Central memory CD8-positive, alpha-beta T cell (primary cell): ENCODE measurements at regions not wholly inside any gene's neighbourhood (a gene's known extent, or its start where the extent isn't known, plus 50 kb on each side); places are given as distances from the start of the nearest gene placed in this dataset.
"Not testable (repeated sequence)": the region's sequence is repeated elsewhere in the genome, so short reads cannot be mapped to it uniquely, and the experiment has no call there.

Source experiments
- ATAC-seq: fragments of 150-1000 bp; cut with Tn5 transposase; replicated peaks from 2 replicates; pipeline ENCODE4 v1.10.0; 2022; ENCODE audit warnings: mild to moderate bottlenecking, moderate FRiP score, moderate number of reproducible peaks; ENCODE audit not compliant: poor library complexity, severe bottlenecking; ENCODE audit errors: extremely low read depth
- DNase-seq, 2 donors: peaks; one replicate each; pipeline ENCODE4 v3.0.0; 2021; ENCODE audit warnings: low spot score in 2 of 2
- H3K27ac Mint-ChIP-seq: one replicate; pipeline ENCODE4 v1.8.0; 2022; ENCODE audit warnings: low read depth, mild to moderate bottlenecking, moderate library complexity, mixed read lengths
- H3K27me3 Mint-ChIP-seq: one replicate; pipeline ENCODE4 v1.8.0; 2022; ENCODE audit warnings: mixed read lengths
- H3K36me3 Mint-ChIP-seq: one replicate; pipeline ENCODE4 v1.8.0; 2022; ENCODE audit warnings: mild to moderate bottlenecking, moderate library complexity, mixed read lengths; ENCODE audit not compliant: insufficient read depth
- H3K4me1 Mint-ChIP-seq: one replicate; pipeline ENCODE4 v1.8.0; 2022; ENCODE audit warnings: mixed read lengths
- H3K4me3 Mint-ChIP-seq: one replicate; pipeline ENCODE4 v1.8.0; 2022; ENCODE audit warnings: mild to moderate bottlenecking, moderate library complexity, mixed read lengths
- H3K9me3 Mint-ChIP-seq: one replicate; pipeline ENCODE4 v1.8.0; 2022; ENCODE audit warnings: mixed read lengths

DNA sequence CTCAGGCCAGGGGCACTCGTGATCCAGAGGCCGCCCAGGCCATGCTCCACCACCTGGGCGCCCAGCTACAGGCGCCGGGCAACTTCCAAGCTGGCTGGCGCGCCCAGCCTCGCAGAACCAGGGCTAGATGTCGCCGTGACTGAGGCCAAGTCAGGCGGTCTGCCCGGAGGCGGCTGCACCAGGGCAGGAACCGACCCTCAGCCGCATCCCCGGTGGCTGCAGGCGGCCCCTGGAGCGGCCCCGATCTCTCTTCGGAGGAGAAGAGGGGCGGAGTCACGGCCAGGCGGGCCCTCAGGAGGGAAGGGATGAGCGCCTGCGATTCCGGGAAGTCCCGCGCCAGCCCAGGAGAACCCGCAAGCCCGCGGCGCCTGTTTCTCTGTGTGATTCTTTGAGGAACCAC lies 63.2 kb upstream of the GPR39 start:
- H3K4me3 Mint-ChIP-seq, H3K4me1 Mint-ChIP-seq, DNase-seq, ATAC-seq, H3K27me3 Mint-ChIP-seq, H3K9me3 Mint-ChIP-seq, H3K36me3 Mint-ChIP-seq, H3K27ac Mint-ChIP-seq: not testable (repeated sequence)

- not testable (repeated sequence) for H3K27ac Mint-ChIP-seq, DNase-seq, H3K36me3 Mint-ChIP-seq, H3K4me3 Mint-ChIP-seq, ATAC-seq, H3K27me3 Mint-ChIP-seq, H3K4me1 Mint-ChIP-seq
- peaks cover 21% of the 10 kb centered on the region for H3K9me3 Mint-ChIP-seq
Measured at GRCh38 chr2:132360964-132361363, 55.6 kb upstream of the GPR39 start.

GRCh38 chr2:132361498-132361897 lies 55.1 kb upstream of the GPR39 start:
- not testable (repeated sequence) for H3K4me1 Mint-ChIP-seq, H3K27me3 Mint-ChIP-seq, H3K4me3 Mint-ChIP-seq, DNase-seq, ATAC-seq, H3K27ac Mint-ChIP-seq, H3K36me3 Mint-ChIP-seq
- H3K9me3 Mint-ChIP-seq = peaks cover 24% of the 10 kb centered on the region

GRCh38 chr2:132363352-132363751 lies 53.3 kb upstream of the GPR39 start:
- not testable (repeated sequence) for H3K4me3 Mint-ChIP-seq, H3K27me3 Mint-ChIP-seq, ATAC-seq, H3K36me3 Mint-ChIP-seq, H3K27ac Mint-ChIP-seq, H3K4me1 Mint-ChIP-seq, DNase-seq
- H3K9me3 Mint-ChIP-seq = peaks cover 24% of the 10 kb centered on the region

DNA sequence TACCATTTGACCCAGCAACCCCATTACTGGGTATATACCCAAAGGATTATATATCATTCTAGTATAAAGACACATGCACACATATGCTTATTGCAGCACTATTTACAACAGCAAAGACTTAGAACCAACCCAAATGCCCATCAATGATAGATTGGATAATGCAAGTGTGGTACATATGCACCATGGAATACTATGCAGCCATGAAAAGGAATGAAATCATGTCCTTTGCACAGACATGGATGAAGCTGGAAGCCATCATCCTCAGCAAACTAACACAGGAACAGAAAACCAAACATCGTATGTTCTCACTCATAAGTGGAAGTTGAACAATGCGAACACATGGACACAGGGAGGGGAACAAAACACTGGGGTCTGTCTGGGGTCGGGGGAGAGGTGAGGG lies 50.6 kb upstream of the GPR39 start:
- DNase-seq, H3K4me1 Mint-ChIP-seq, ATAC-seq, H3K4me3 Mint-ChIP-seq, H3K27ac Mint-ChIP-seq, H3K36me3 Mint-ChIP-seq, H3K27me3 Mint-ChIP-seq: not testable (repeated sequence)
- peaks cover 24% of the 10 kb centered on the region for H3K9me3 Mint-ChIP-seq

DNA sequence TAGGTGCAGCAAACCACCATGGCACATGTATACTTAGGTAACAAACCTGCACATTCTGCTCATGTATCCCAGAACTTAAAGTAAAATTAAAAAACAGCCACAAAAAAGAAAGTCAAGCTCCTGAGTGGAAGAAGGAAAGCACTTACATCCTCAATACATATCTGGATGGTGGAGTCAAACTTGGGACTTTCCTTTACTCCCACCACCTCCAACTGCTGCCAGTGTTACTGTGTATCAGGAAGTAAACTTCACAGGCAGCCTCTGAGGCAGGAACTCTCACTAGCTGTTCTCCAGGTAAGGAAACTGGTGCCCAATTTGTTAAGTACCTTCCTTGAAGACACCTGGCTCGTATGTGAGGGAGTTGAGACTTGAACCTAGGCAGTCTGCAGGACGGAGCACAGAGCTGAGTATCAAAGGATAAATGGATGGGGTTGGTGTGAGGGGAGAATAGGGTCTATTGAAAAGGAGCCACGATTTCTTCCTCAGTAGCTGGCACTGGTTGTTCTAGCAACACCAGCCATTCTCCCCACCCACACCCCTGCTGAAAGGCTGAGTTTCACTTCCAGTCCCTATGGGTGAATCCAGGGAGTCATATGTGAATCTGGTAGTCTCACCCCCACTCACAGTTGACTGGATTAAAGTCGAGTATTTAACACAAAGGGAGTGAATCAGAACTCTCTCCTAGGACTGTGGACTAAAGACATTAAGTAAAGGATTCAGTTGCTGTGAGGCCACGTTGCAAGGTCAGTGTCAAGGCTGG lies 50.0 kb upstream of the GPR39 start:
- no peak overlapping the region for H3K4me3 Mint-ChIP-seq
- H3K9me3 Mint-ChIP-seq = peaks cover 24% of the 10 kb centered on the region
- DNase-seq = no peak
- H3K4me1 Mint-ChIP-seq = no peaks in the 10 kb centered on the region
- ATAC-seq = no peak
- no peak overlapping the region for H3K27ac Mint-ChIP-seq
- H3K27me3 Mint-ChIP-seq = no peaks in the 10 kb centered on the region
- no peaks in the 10 kb centered on the region for H3K36me3 Mint-ChIP-seq
